Pancreas (tissue), 10 donors: ENCODE measurements at regions not wholly inside any gene's neighbourhood (a gene's known extent, or its start where the extent isn't known, plus 50 kb on each side); places are given as distances from the start of the nearest gene placed in this dataset.
A peak's percentile ranks its signal among the peaks of the same experiment; 100 is the strongest.

Experiments used
- ATAC-seq, 4 donors: fragments of 200-7000 bp; cut with Tn5 transposase; one replicate each; pipeline versions ENCODE4 v1.8.0 to v1.9.1; 2020; ENCODE audit warnings: mild to moderate bottlenecking in 4 of 4, moderate library complexity in 4 of 4
- DNase-seq, 6 donors: peaks; one replicate each; pipeline ENCODE4 v3.0.0-alpha.2; 2020
- FAIRE-seq: peaks from 2 replicates; lab custom pipeline; 2012; peaks lifted over from hg19 to GRCh38; lab: Jason Lieb, UNC
- H3K27ac ChIP-seq, 4 donors: fragments of 200-600 bp; sonication (generic); 1 replicate in 3 of 4; 2 replicates in 1 of 4; pipeline versions ENCODE4 v1.5.0 to v1.8.0; 2020
- H3K27me3 ChIP-seq, 4 donors: fragments of 200-600 bp; one replicate each; pipeline ENCODE4 v1.8.0; 2021
- H3K36me3 ChIP-seq, 3 donors: fragments of 200-600 bp; sonication (generic) in 1 of 3; one replicate each; pipeline versions ENCODE4 v1.5.0 to v1.8.0; 2020 to 2021
- H3K4me1 ChIP-seq, 3 donors: fragments of 200-600 bp; one replicate each; pipeline ENCODE4 v1.8.0; 2021
- H3K4me3 ChIP-seq, 4 donors: fragments of 200-600 bp; sonication (generic) in 2 of 4; one replicate each; pipeline versions ENCODE4 v1.5.0 to v1.8.0; 2020 to 2021
- H3K9me3 ChIP-seq, 4 donors: fragments of 200-600 bp; one replicate each; pipeline ENCODE4 v1.8.0; 2021
- WGBS, 2 donors: extraction: QIAGEN DNeasy Blood & Tissue Kit; methylation state at CpG; one replicate each; pipeline ENCODE4 v1.1.7; 2013; 5-methylcytosine and 5-hydroxymethylcytosine counted together
- intact Hi-C, 3 donors: fragments of 100-400 bp; cut with DNase I; formaldehyde crosslinking; loops; one replicate each; pipeline versions ENCODE4 v1.11.1 to v1.14.2; 2022
- TF ChIP-seq, protein P1 (sequence below), 4 donors: fragments of 200-600 bp; sonication (generic) in 3 of 4; IDR thresholded peaks; one replicate each; pipeline versions ENCODE4 v1.5.0 to v1.8.0; 2021; ENCODE audit warnings: antibody characterized with exemption in 4 of 4
- donor health status: healthy with polysubstance abuse.
- donor health status: DM: no; HTN: no; CAD: no; lungs with moderate emphysema.
- donor health status: DM: no; HTN: no; CAD: no.
- donor health status: control.
- donor health status: control.
- donor health status: Bipolar disorder and iron deficiency.
- donor health status: DM: yes; HTN: yes; CAD: no.
- donor health status: DM: no; HTN: no; CAD: no.
- donor health status: DM: no; HTN: no; CAD: no.
- donor health status: DM: yes; HTN: yes; CAD: no.

DNA sequence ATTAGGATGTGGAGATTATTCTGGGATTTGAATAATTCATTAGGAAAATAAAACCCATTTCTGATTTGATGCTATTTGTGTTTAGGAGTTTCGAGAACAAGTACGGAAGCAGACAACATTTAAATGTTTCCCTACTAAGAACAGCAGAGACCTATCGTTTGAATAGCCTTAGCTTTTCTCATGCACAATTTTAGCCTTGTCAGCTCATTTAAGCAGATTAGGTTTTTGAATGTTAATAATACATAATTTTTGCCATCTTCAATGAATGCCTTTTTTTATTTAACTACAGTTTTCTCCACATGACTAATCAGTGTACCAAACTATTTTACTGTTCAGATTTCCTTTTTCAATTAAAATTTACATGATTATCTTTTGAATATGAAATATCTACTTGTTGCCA is 592.0 kb downstream of the BCKDHB start:
- intact Hi-C loops: no loop called here
- H3K36me3 ChIP-seq: no peaks in the 10 kb centered on the region
- H3K27me3 ChIP-seq: no peaks in the 10 kb centered on the region
- no peak for DNase-seq
- TF ChIP-seq, protein P1, sequence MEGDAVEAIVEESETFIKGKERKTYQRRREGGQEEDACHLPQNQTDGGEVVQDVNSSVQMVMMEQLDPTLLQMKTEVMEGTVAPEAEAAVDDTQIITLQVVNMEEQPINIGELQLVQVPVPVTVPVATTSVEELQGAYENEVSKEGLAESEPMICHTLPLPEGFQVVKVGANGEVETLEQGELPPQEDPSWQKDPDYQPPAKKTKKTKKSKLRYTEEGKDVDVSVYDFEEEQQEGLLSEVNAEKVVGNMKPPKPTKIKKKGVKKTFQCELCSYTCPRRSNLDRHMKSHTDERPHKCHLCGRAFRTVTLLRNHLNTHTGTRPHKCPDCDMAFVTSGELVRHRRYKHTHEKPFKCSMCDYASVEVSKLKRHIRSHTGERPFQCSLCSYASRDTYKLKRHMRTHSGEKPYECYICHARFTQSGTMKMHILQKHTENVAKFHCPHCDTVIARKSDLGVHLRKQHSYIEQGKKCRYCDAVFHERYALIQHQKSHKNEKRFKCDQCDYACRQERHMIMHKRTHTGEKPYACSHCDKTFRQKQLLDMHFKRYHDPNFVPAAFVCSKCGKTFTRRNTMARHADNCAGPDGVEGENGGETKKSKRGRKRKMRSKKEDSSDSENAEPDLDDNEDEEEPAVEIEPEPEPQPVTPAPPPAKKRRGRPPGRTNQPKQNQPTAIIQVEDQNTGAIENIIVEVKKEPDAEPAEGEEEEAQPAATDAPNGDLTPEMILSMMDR (IDR thresholded peaks at IDR 0.05): no peak
- 78 to 89% methylated on average over 3 of the region's 3 CpGs for WGBS, 2 donors
- no peak for FAIRE-seq
- no peaks in the 10 kb centered on the region for H3K9me3 ChIP-seq
- H3K4me3 ChIP-seq: no peak overlapping the region
- ATAC-seq: no peak
- H3K27ac ChIP-seq: no peak overlapping the region
- H3K4me1 ChIP-seq: no peaks in the 10 kb centered on the region

- no peak for DNase-seq
- TF ChIP-seq, protein P1 (IDR thresholded peaks at IDR 0.05): no peak
- no peaks in the 10 kb centered on the region for H3K27me3 ChIP-seq
Observed at GRCh38 chr6:80696268-80696667, 589.8 kb downstream of the BCKDHB start.

DNA sequence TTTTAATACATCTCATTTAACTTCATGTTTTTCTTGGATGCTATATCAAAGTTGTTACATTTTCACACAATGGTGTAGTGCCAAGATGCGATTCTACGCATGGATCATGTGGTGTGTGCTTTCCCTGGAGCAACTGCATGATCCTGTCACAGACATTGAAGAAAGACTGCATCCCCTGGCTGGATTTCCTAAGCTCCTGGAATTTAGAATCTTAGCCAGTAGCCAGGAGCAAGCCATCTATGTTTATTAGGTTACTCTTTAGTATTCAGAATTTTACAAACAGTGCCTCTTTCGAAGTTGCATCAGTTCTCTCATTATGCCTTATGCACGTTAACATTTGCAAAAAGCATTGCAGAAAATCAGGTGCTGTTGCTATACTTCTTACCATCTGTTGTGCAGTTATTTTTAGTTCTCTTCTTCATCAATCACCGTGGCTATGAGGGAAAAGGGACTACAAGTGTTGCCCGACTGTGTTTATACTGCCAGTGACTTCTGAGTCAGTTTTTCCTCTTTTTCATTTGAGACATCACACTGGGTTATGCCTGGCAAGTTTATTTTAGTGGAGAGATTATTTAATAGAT is 584.2 kb downstream of the BCKDHB start:
- H3K36me3 ChIP-seq: no peaks in the 10 kb centered on the region
- ATAC-seq: peak in 2 of 4 donors; percentile 49 to 71
- no peak for DNase-seq
- no peak overlapping the region for H3K4me3 ChIP-seq
- H3K9me3 ChIP-seq: no peaks in the 10 kb centered on the region
- no peaks in the 10 kb centered on the region for H3K27me3 ChIP-seq
- 49 to 60% methylated on average over 6 of the region's 6 CpGs for WGBS, 2 donors
- H3K27ac ChIP-seq: no peak overlapping the region
- no peaks in the 10 kb centered on the region for H3K4me1 ChIP-seq
- TF ChIP-seq, protein P1 (IDR thresholded peaks at IDR 0.05): no peak
- intact Hi-C loops: no loop called here
- no peak for FAIRE-seq

More at GRCh38 chr6:80696268-80696667, 589.8 kb downstream of the BCKDHB start:
- FAIRE-seq (no peak), ATAC-seq (no peak)
- Histone ChIP-seq H3K4me1 (no peaks in the 10 kb centered on the region), H3K27ac (no peak overlapping the region), H3K4me3 (no peak overlapping the region), H3K9me3 (no peaks in the 10 kb centered on the region), H3K36me3 (no peaks in the 10 kb centered on the region)
- intact Hi-C loops: no loop called here

DNA sequence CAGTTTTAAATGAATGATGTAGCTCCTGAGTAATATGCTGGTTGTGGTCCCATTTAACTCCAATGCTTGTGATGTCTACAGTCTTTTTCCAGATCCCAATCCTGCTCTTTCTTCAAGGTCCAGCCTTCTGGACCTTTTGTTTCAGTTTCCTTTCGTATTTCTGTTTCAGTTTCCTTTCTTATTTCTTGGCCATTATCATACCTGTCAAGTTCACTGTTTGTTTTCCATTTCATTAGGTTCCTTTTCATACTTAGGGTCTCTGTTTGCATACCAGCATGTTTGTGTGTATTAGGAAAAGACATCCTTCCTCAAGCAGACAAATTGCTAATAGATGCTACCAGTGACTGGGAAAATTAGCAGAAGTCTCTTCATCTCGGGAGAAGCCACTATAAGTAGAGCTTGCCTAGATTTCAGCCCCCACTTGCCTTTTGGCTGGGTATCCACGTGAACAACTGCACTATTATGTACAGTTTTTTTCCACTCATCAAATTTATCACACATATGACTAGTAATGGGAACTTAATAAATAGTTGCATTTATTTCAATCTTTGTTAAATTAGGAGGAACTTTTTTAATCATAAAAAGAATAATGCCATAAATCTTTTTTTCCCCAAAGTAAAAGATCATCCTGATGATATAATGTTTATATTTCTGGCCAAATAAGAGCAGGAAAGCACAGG is 583.4 kb downstream of the BCKDHB start:
- TF ChIP-seq, protein P1 (IDR thresholded peaks at IDR 0.05): no peak
- Histone ChIP-seq H3K27me3 (no peaks in the 10 kb centered on the region), H3K4me1 (no peaks in the 10 kb centered on the region), H3K36me3 (no peaks in the 10 kb centered on the region), H3K4me3 (no peak overlapping the region), H3K9me3 (no peaks in the 10 kb centered on the region), H3K27ac (no peak overlapping the region)
- DNase-seq (no peak), FAIRE-seq (no peak), ATAC-seq (peak in 2 of 4 donors; percentile 34 to 58)
- 17 to 25% methylated on average over 3 of the region's 3 CpGs for WGBS, 2 donors
- intact Hi-C loops: no loop called here

GRCh38 chr6:80679992-80680391 is 573.5 kb downstream of the BCKDHB start:
- Histone ChIP-seq H3K27ac (no peak overlapping the region), H3K4me3 (no peak overlapping the region), H3K4me1 (no peaks in the 10 kb centered on the region), H3K27me3 (no peaks in the 10 kb centered on the region), H3K36me3 (no peaks in the 10 kb centered on the region), H3K9me3 (no peaks in the 10 kb centered on the region)
- WGBS, 2 donors: 54 to 55% methylated on average over 2 of the region's 2 CpGs
- ATAC-seq (peak in 1 of 4 donors; percentile 56), DNase-seq (no peak), FAIRE-seq (no peak)
- intact Hi-C loops: no loop called here
- TF ChIP-seq, protein P1 (IDR thresholded peaks at IDR 0.05): no peak
